IPS-18a (cell line): ENCODE measurements at regions not wholly inside any gene's neighbourhood (a gene's known extent, or its start where the extent isn't known, plus 50 kb on each side); places are given as distances from the start of the nearest gene placed in this dataset.
"Not testable (repeated sequence)": the region's sequence is repeated elsewhere in the genome, so short reads cannot be mapped to it uniquely, and the experiment has no call there.

Experiments
- H3K27ac ChIP-seq: one replicate; pipeline ENCODE4 v1.5.1; 2013; ENCODE audit warnings: low read length
- H3K27me3 ChIP-seq: one replicate; pipeline ENCODE4 v1.6.1; 2013; ENCODE audit warnings: mild to moderate bottlenecking, low read length; ENCODE audit not compliant: control insufficient read depth, insufficient read depth
- H3K36me3 ChIP-seq: one replicate; pipeline ENCODE4 v1.6.1; 2013; ENCODE audit warnings: low read depth, low read length; ENCODE audit not compliant: control insufficient read depth
- H3K4me1 ChIP-seq: one replicate; pipeline ENCODE4 v1.6.1; 2013; ENCODE audit warnings: low read depth, low read length; ENCODE audit not compliant: control insufficient read depth
- H3K4me3 ChIP-seq: one replicate; pipeline ENCODE4 v1.5.1; 2013; ENCODE audit warnings: low read length
- H3K9ac ChIP-seq: one replicate; pipeline ENCODE4 v1.6.1; 2013; ENCODE audit warnings: mild to moderate bottlenecking, low read length, moderate library complexity
- H3K9me3 ChIP-seq: one replicate; pipeline ENCODE4 v1.6.1; 2013; ENCODE audit warnings: low read depth, low read length; ENCODE audit not compliant: control insufficient read depth

GRCh38 chr6:140258302-140258701 is 883.9 kb upstream of the CITED2 start:
- not testable (repeated sequence) for H3K9ac ChIP-seq, H3K9me3 ChIP-seq, H3K27ac ChIP-seq, H3K27me3 ChIP-seq, H3K4me3 ChIP-seq, H3K36me3 ChIP-seq
- H3K4me1 ChIP-seq, result peaks cover 11% of the 10 kb centered on the region

- H3K4me3 ChIP-seq, result no peak overlapping the region
- no peak overlapping the region for H3K27ac ChIP-seq
- no peaks in the 10 kb centered on the region for H3K9me3 ChIP-seq
- H3K9ac ChIP-seq, result no peak overlapping the region
- no peaks in the 10 kb centered on the region for H3K36me3 ChIP-seq
- H3K27me3 ChIP-seq, result no peaks in the 10 kb centered on the region
- H3K4me1 ChIP-seq, result peaks cover 11% of the 10 kb centered on the region
Observed at GRCh38 chr6:140256248-140256647, 881.8 kb upstream of the CITED2 start.

- Histone ChIP-seq H3K4me1 (peaks cover 11% of the 10 kb centered on the region), H3K4me3 (no peak overlapping the region)
Observed at GRCh38 chr6:140253096-140253495, 878.6 kb upstream of the CITED2 start.

GRCh38 chr6:140252099-140252498 is 877.7 kb upstream of the CITED2 start:
- Histone ChIP-seq H3K27ac (no peak overlapping the region), H3K27me3 (no peaks in the 10 kb centered on the region), H3K9ac (no peak overlapping the region), H3K4me3 (no peak overlapping the region), H3K4me1 (peaks cover 8% of the 10 kb centered on the region), H3K9me3 (no peaks in the 10 kb centered on the region), H3K36me3 (no peaks in the 10 kb centered on the region)

More at GRCh38 chr6:140253096-140253495, 878.6 kb upstream of the CITED2 start:
- Histone ChIP-seq H3K9ac (no peak overlapping the region), H3K9me3 (no peaks in the 10 kb centered on the region), H3K36me3 (no peaks in the 10 kb centered on the region), H3K27me3 (no peaks in the 10 kb centered on the region), H3K27ac (no peak overlapping the region)

GRCh38 chr6:140245296-140246040 is 871.0 kb upstream of the CITED2 start:
- H3K9me3 ChIP-seq, result no peaks in the 10 kb centered on the region
- H3K27me3 ChIP-seq, result no peaks in the 10 kb centered on the region
- H3K9ac ChIP-seq, result no peak overlapping the region
- no peaks in the 10 kb centered on the region for H3K4me1 ChIP-seq
- no peak overlapping the region for H3K4me3 ChIP-seq
- H3K36me3 ChIP-seq, result no peaks in the 10 kb centered on the region
- no peak overlapping the region for H3K27ac ChIP-seq

GRCh38 chr6:140237251-140237650 is 862.8 kb upstream of the CITED2 start:
- Histone ChIP-seq H3K4me1 (no peaks in the 10 kb centered on the region), H3K27me3 (no peaks in the 10 kb centered on the region), H3K9me3 (no peaks in the 10 kb centered on the region), H3K9ac (no peak overlapping the region), H3K4me3 (no peak overlapping the region), H3K36me3 (no peaks in the 10 kb centered on the region), H3K27ac (no peak overlapping the region)

GRCh38 chr6:140236732-140237131 is 862.3 kb upstream of the CITED2 start:
- H3K27ac ChIP-seq, result no peak overlapping the region
- H3K9me3 ChIP-seq, result no peaks in the 10 kb centered on the region
- H3K4me3 ChIP-seq, result no peak overlapping the region
- H3K36me3 ChIP-seq, result no peaks in the 10 kb centered on the region
- no peaks in the 10 kb centered on the region for H3K27me3 ChIP-seq
- H3K4me1 ChIP-seq, result no peaks in the 10 kb centered on the region
- no peak overlapping the region for H3K9ac ChIP-seq

- Histone ChIP-seq H3K9me3 (no peaks in the 10 kb centered on the region), H3K27me3 (no peaks in the 10 kb centered on the region), H3K9ac (no peak overlapping the region), H3K36me3 (no peaks in the 10 kb centered on the region), H3K4me3 (no peak overlapping the region), H3K27ac (no peak overlapping the region), H3K4me1 (no peaks in the 10 kb centered on the region)
Observed at GRCh38 chr6:140230282-140230681, 855.8 kb upstream of the CITED2 start.

GRCh38 chr6:140228491-140228890 is 854.0 kb upstream of the CITED2 start:
- no peak overlapping the region for H3K27ac ChIP-seq
- no peaks in the 10 kb centered on the region for H3K4me1 ChIP-seq
- no peaks in the 10 kb centered on the region for H3K36me3 ChIP-seq
- H3K27me3 ChIP-seq, result no peaks in the 10 kb centered on the region
- H3K9ac ChIP-seq, result no peak overlapping the region
- H3K4me3 ChIP-seq, result no peak overlapping the region
- no peaks in the 10 kb centered on the region for H3K9me3 ChIP-seq

- H3K27ac ChIP-seq, result no peak overlapping the region
- H3K4me3 ChIP-seq, result no peak overlapping the region
- H3K27me3 ChIP-seq, result no peaks in the 10 kb centered on the region
- H3K9me3 ChIP-seq, result no peaks in the 10 kb centered on the region
- no peaks in the 10 kb centered on the region for H3K4me1 ChIP-seq
- H3K36me3 ChIP-seq, result no peaks in the 10 kb centered on the region
- no peak overlapping the region for H3K9ac ChIP-seq
Observed at GRCh38 chr6:140226637-140227036, 852.2 kb upstream of the CITED2 start.

- H3K36me3 ChIP-seq, result no peaks in the 10 kb centered on the region
- no peak overlapping the region for H3K4me3 ChIP-seq
- no peaks in the 10 kb centered on the region for H3K27me3 ChIP-seq
- no peak overlapping the region for H3K9ac ChIP-seq
- no peaks in the 10 kb centered on the region for H3K9me3 ChIP-seq
- no peaks in the 10 kb centered on the region for H3K4me1 ChIP-seq
- H3K27ac ChIP-seq, result no peak overlapping the region
Observed at GRCh38 chr6:140225701-140226436, 851.4 kb upstream of the CITED2 start.

GRCh38 chr6:140217283-140217682 is 842.8 kb upstream of the CITED2 start:
- H3K9me3 ChIP-seq, result peaks cover 5% of the 10 kb centered on the region
- no peak overlapping the region for H3K9ac ChIP-seq
- no peaks in the 10 kb centered on the region for H3K27me3 ChIP-seq
- no peak overlapping the region for H3K4me3 ChIP-seq
- H3K4me1 ChIP-seq, result no peaks in the 10 kb centered on the region
- no peaks in the 10 kb centered on the region for H3K36me3 ChIP-seq
- H3K27ac ChIP-seq, result no peak overlapping the region
